Spleen (tissue), 11 donors: ENCODE measurements at regions not wholly inside any gene's neighbourhood (a gene's known extent, or its start where the extent isn't known, plus 50 kb on each side); places are given as distances from the start of the nearest gene placed in this dataset.

ENCODE experiments used
- DNase-seq: peaks from one replicate; pipeline ENCODE4 v3.0.0-alpha.2; 2020
- H3K27ac ChIP-seq, 8 donors: fragments of 200-600 bp; sonication (generic) in 7 of 8; 1 replicate in 4 of 8; 2 replicates in 4 of 8; pipeline versions ENCODE4 v1.5.0 to v1.8.0; 2016 to 2021; ENCODE audit warnings: inconsistent platforms in 4 of 8, mild to moderate bottlenecking in 4 of 8, moderate library complexity in 1 of 8
- H3K27me3 ChIP-seq, 7 donors: fragments of 200-600 bp; sonication (generic) in 6 of 7; replicated peaks in 1 of 7; 1 replicate in 4 of 7; 2 replicates in 3 of 7; pipeline versions ENCODE4 v1.5.0 to v1.8.0; 2016 to 2021; ENCODE audit warnings: inconsistent platforms in 3 of 7, mild to moderate bottlenecking in 1 of 7
- H3K36me3 ChIP-seq, 6 donors: fragments of 200-600 bp; sonication (generic) in 5 of 6; 1 replicate in 4 of 6; 2 replicates in 2 of 6; pipeline versions ENCODE4 v1.5.0 to v1.8.0; 2016 to 2021; ENCODE audit warnings: inconsistent platforms in 2 of 6
- H3K4me1 ChIP-seq, 6 donors: fragments of 200-600 bp; sonication (generic) in 5 of 6; 1 replicate in 3 of 6; 2 replicates in 3 of 6; pipeline versions ENCODE4 v1.5.0 to v1.8.0; 2016 to 2021; ENCODE audit warnings: inconsistent platforms in 3 of 6
- H3K4me3 ChIP-seq, 8 donors: fragments of 200-600 bp; sonication (generic) in 7 of 8; 1 replicate in 4 of 8; 2 replicates in 4 of 8; pipeline versions ENCODE4 v1.5.0 to v1.8.0; 2016 to 2021; ENCODE audit warnings: inconsistent platforms in 4 of 8, mild to moderate bottlenecking in 4 of 8, moderate library complexity in 2 of 8
- H3K9me3 ChIP-seq, 8 donors: fragments of 200-600 bp; sonication (generic) in 7 of 8; 1 replicate in 4 of 8; 2 replicates in 4 of 8; pipeline versions ENCODE4 v1.5.0 to v1.8.0; 2016 to 2021; ENCODE audit warnings: inconsistent platforms in 4 of 8
- POLR2A ChIP-seq, 3 donors: fragments of 450-650 bp; IDR thresholded peaks; one replicate each; pipeline ENCODE4 v1.5.1; 2017; ENCODE audit warnings: antibody characterized with exemption in 3 of 3, mild to moderate bottlenecking in 1 of 3
- POLR2AphosphoS5 ChIP-seq, 3 donors: sonication (generic); formaldehyde crosslinking; IDR thresholded peaks; one replicate each; pipeline ENCODE4 v1.5.1; 2017; ENCODE audit warnings: antibody characterized with exemption in 3 of 3
- WGBS, 5 donors: extraction: QIAGEN DNeasy Blood & Tissue Kit in 3 of 5; methylation state at CpG; one replicate each; pipeline versions ENCODE4 v1.1.5 to v1.1.7; 2013 to 2018; 5-methylcytosine and 5-hydroxymethylcytosine counted together
- intact Hi-C: fragments of 100-400 bp; cut with DNase I; formaldehyde crosslinking; loops from one replicate; pipeline ENCODE4 v1.15.0; 2023; ENCODE audit warnings: low total_unique reads
- TF ChIP-seq, protein P1 (sequence below), 11 experiments: fragments of 200-600 bp in 7 of 11; fragments of 450-650 bp in 4 of 11; sonication (generic) in 4 of 11; IDR thresholded peaks in 8 of 11; conservative IDR thresholded peaks in 3 of 11; 1 replicate in 7 of 11; 2 replicates in 4 of 11; pipeline versions ENCODE4 v1.4.0 to v1.8.0; 2016 to 2021; ENCODE audit warnings: antibody characterized with exemption in 11 of 11, inconsistent platforms in 4 of 11, mild to moderate bottlenecking in 1 of 11
- donor health status: healthy with polysubstance abuse.
- donor health status: DM: no; HTN: no; CAD: no; lungs with moderate emphysema.
- donor health status: DM: no; HTN: no; CAD: no.
- donor health status: Bipolar disorder and iron deficiency.
- donor health status: healthy.
- donor health status: DM: no; HTN: no; CAD: no.
- donor health status: DM: yes; HTN: yes; CAD: no.

- Histone ChIP-seq H3K27ac (peak overlapping the region in 1 of 8 donors; percentile 8), H3K9me3 (no peaks in the 10 kb centered on the region), H3K27me3 (no peaks in the 10 kb centered on the region), H3K36me3 (no peaks in the 10 kb centered on the region), H3K4me1 (peaks cover 0 to 21% (median 12%) of the 10 kb centered on the region in 6 donors), H3K4me3 (peak overlapping the region in 2 of 8 donors; percentile 13 to 29)
- DNase-seq: no peak
- intact Hi-C loops: loop anchor here (10.0 kb wide), 1 partner anchor 953 kb away; no protein-coding TSS in a partner anchor
- 14 to 21% (median 17%) methylated on average over 11 to 13 of the region's 13 CpGs for WGBS, 5 donors
- TF ChIP-seq, protein P1, sequence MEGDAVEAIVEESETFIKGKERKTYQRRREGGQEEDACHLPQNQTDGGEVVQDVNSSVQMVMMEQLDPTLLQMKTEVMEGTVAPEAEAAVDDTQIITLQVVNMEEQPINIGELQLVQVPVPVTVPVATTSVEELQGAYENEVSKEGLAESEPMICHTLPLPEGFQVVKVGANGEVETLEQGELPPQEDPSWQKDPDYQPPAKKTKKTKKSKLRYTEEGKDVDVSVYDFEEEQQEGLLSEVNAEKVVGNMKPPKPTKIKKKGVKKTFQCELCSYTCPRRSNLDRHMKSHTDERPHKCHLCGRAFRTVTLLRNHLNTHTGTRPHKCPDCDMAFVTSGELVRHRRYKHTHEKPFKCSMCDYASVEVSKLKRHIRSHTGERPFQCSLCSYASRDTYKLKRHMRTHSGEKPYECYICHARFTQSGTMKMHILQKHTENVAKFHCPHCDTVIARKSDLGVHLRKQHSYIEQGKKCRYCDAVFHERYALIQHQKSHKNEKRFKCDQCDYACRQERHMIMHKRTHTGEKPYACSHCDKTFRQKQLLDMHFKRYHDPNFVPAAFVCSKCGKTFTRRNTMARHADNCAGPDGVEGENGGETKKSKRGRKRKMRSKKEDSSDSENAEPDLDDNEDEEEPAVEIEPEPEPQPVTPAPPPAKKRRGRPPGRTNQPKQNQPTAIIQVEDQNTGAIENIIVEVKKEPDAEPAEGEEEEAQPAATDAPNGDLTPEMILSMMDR (IDR thresholded peaks at IDR 0.05 in 8 of 11, conservative IDR thresholded peaks at IDR 0.05 in 3 of 11): peak; percentile 49 to 78 (median 71)
- TF ChIP-seq POLR2A (IDR thresholded peaks at IDR 0.05): no peak
Measured at GRCh38 chr18:5057386-5058348, 139.4 kb downstream of the AKAIN1 start.

DNA sequence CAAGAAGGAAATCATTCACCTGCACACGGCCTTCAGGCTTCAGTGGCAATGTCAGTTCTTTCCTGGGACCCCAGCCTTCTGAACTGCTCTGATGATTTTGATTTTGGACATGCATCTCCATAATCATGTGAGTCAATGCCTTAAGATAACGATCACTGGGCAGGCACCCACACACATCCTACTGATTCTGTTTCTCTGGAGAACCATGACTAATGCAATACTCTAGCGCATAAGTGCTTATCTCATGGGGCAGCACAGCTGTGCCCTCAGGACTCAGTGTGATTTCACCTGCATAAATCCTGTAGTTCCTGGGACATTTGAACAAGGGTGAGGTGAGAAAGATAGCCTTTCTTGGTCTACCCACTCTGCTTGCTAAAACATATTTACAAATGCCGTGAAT, 144.6 kb downstream of the AKAIN1 start:
- peaks cover 0 to 4% (median 2%) of the 10 kb centered on the region in 6 donors for H3K4me1 ChIP-seq
- 67 to 84% (median 75%) methylated on average over 4 of the region's 4 CpGs for WGBS, 5 donors
- intact Hi-C loops: loop anchor here (10.0 kb wide), 1 partner anchor 948 kb away; no protein-coding TSS in a partner anchor
- H3K36me3 ChIP-seq: no peaks in the 10 kb centered on the region
- TF ChIP-seq POLR2A (IDR thresholded peaks at IDR 0.05): no peak
- TF ChIP-seq POLR2AphosphoS5 (IDR thresholded peaks at IDR 0.05): no peak
- TF ChIP-seq, protein P1 (IDR thresholded peaks at IDR 0.05 in 8 of 11, conservative IDR thresholded peaks at IDR 0.05 in 3 of 11): no peak
- H3K4me3 ChIP-seq: no peak overlapping the region
- H3K27ac ChIP-seq: no peak overlapping the region
- peaks cover 0 to 6% (median 0%) of the 10 kb centered on the region in 8 donors for H3K9me3 ChIP-seq
- no peak for DNase-seq
- no peaks in the 10 kb centered on the region for H3K27me3 ChIP-seq

DNA sequence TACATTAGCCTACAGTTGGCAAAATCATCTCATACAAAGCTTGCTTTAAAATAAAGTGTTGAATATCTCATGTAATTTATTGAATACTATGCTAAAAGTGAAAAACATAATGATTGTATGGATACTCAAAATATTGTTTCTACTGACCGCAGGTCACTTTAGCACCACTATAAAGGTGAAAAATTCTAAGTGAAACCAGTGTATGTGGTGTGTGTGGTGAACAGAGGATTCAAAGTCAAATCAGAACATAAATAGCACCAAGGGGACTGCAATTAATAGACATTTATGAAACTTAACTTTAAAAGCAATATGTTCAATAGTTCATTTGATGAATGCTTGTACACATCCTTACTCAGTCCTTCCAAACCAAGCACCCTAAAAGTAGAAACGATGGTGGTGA, 145.8 kb downstream of the AKAIN1 start:
- H3K36me3 ChIP-seq: no peaks in the 10 kb centered on the region
- no peak overlapping the region for H3K27ac ChIP-seq
- peaks cover 0 to 8% (median 0%) of the 10 kb centered on the region in 8 donors for H3K9me3 ChIP-seq
- WGBS, 5 donors: 82 to 90% (median 83%) methylated on average over 2 of the region's 2 CpGs
- no peak for TF ChIP-seq POLR2AphosphoS5 (IDR thresholded peaks at IDR 0.05)
- TF ChIP-seq POLR2A (IDR thresholded peaks at IDR 0.05): no peak
- TF ChIP-seq, protein P1 (IDR thresholded peaks at IDR 0.05 in 8 of 11, conservative IDR thresholded peaks at IDR 0.05 in 3 of 11): no peak
- intact Hi-C loops: loop anchor here (10.0 kb wide), 1 partner anchor 946 kb away; no protein-coding TSS in a partner anchor
- DNase-seq: no peak
- no peaks in the 10 kb centered on the region for H3K4me1 ChIP-seq
- H3K27me3 ChIP-seq: no peaks in the 10 kb centered on the region
- no peak overlapping the region for H3K4me3 ChIP-seq

DNA sequence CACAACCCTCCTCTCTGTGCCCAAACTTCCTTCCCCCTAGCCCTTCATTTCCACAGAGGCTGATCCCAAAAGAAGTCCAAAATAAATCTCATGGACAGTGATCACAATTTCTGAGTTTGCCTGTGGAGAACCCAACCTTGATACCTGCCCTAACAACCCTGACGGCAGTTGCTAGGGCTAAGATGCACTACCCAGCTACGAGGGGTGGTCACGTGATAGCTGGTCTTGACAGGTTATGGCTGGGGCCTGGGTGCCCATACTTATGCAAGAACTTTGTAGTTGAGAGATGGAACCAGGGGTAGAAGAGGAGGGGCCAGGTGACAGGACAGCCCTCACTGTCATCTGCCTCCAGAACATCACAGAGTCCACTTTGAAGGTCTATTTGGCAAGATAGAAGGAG, 147.9 kb downstream of the AKAIN1 start:
- Histone ChIP-seq H3K27me3 (no peaks in the 10 kb centered on the region), H3K9me3 (peaks cover 0 to 8% (median 0%) of the 10 kb centered on the region in 8 donors), H3K4me1 (no peaks in the 10 kb centered on the region), H3K36me3 (no peaks in the 10 kb centered on the region), H3K4me3 (no peak overlapping the region), H3K27ac (no peak overlapping the region)
- no peak for DNase-seq
- TF ChIP-seq, protein P1 (IDR thresholded peaks at IDR 0.05 in 8 of 11, conservative IDR thresholded peaks at IDR 0.05 in 3 of 11): no peak
- no peak for TF ChIP-seq POLR2A (IDR thresholded peaks at IDR 0.05)
- no peak for TF ChIP-seq POLR2AphosphoS5 (IDR thresholded peaks at IDR 0.05)
- WGBS, 5 donors: 67 to 97% (median 92%) methylated on average over 3 of the region's 3 CpGs
- intact Hi-C loops: no loop called here
